ENCODE measurements at regions not wholly inside any gene's neighbourhood (a gene's known extent, or its start where the extent isn't known, plus 50 kb on each side); places are given as distances from the start of the nearest gene placed in this dataset. TPM values are rescaled to one million over a fixed set of nuclear protein-coding genes. Genes with fewer than 3 reads are reported as not detected.
"Not testable (repeated sequence)": the region's sequence is repeated elsewhere in the genome, so short reads cannot be mapped to it uniquely, and the experiment has no call there.

- H3K4me1 ChIP-seq (ENCODE audit: control insufficient read depth in 3 of 3, insufficient read depth in 3 of 3, low read length in 3 of 3); H3K27me3 ChIP-seq (ENCODE audit: control insufficient read depth in 3 of 3, insufficient read depth in 3 of 3, low read length in 3 of 3); H3K27ac ChIP-seq (ENCODE audit: low read depth, low read length); H3K4me3 ChIP-seq (ENCODE audit: low read length in 3 of 3); H3K9ac ChIP-seq (ENCODE audit: low read depth in 1 of 3, low read length in 3 of 3); H3K36me3 ChIP-seq (ENCODE audit: control insufficient read depth in 3 of 3, insufficient read depth in 3 of 3, low read length in 3 of 3); H3K9me3 ChIP-seq (ENCODE audit: control insufficient read depth in 3 of 3, low read length in 3 of 3): not testable (repeated sequence)
Measured at GRCh38 chr11:67744231-67744630, 69.8 kb upstream of the ALDH3B2 start.

DNA sequence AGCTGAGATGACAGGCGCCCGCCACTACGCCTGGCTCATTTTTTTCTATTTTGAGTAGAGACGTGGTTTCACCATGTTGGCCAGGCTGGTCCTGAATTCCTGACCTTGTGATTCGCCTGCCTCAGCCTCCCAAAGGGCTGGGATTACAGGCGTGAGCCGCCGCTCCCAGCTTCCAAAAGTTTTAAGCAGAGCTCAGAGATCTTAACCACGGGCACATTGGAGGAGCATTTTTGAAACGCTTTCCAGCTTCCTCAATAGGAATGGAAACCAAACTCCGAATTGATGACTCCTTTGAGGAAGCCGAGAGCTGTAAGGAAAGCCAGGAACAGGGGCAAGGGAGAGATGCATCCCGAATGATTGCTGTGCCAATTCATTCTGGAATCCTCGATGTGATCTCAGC lies 63.8 kb upstream of the ALDH3B2 start:
- not testable (repeated sequence) for H3K4me3 ChIP-seq (ENCODE audit: low read length in 3 of 3); H3K9me3 ChIP-seq (ENCODE audit: control insufficient read depth in 3 of 3, low read length in 3 of 3); H3K36me3 ChIP-seq (ENCODE audit: control insufficient read depth in 3 of 3, insufficient read depth in 3 of 3, low read length in 3 of 3); H3K9ac ChIP-seq (ENCODE audit: low read depth in 1 of 3, low read length in 3 of 3); H3K27ac ChIP-seq (ENCODE audit: low read depth, low read length); H3K27me3 ChIP-seq (ENCODE audit: control insufficient read depth in 3 of 3, insufficient read depth in 3 of 3, low read length in 3 of 3); H3K4me1 ChIP-seq (ENCODE audit: control insufficient read depth in 3 of 3, insufficient read depth in 3 of 3, low read length in 3 of 3)

DNA sequence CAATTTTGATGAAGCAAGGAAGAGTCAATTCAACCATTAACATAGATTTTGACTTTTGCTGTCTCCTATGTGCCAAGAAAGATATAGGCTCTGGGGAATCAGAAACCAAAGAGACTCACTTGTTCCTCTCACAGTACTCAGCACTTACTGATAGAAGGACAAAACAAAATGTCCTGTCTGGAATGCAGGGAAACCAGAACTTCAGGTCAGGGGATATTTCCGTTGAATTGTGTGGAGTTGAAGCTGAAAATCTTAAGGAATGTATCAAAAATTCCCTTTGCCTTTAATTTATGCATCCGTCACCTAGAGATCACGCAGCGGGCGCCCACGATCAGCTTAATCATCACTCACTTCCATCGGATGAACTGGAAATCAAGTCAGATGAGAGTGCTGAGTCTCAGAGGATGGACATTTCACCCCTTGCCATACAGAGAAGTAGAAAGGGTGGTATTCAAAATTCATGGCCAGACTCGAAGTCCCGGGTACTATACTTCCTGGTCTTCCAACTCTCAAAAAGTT lies 63.2 kb upstream of the ALDH3B2 start:
- H3K4me3 ChIP-seq (ENCODE audit: low read length in 3 of 3); H3K27me3 ChIP-seq (ENCODE audit: control insufficient read depth in 3 of 3, insufficient read depth in 3 of 3, low read length in 3 of 3); H3K4me1 ChIP-seq (ENCODE audit: control insufficient read depth in 3 of 3, insufficient read depth in 3 of 3, low read length in 3 of 3); H3K27ac ChIP-seq (ENCODE audit: low read depth, low read length); H3K9ac ChIP-seq (ENCODE audit: low read depth in 1 of 3, low read length in 3 of 3); H3K36me3 ChIP-seq (ENCODE audit: control insufficient read depth in 3 of 3, insufficient read depth in 3 of 3, low read length in 3 of 3); H3K9me3 ChIP-seq (ENCODE audit: control insufficient read depth in 3 of 3, low read length in 3 of 3): not testable (repeated sequence)

- Histone ChIP-seq H3K27ac (ENCODE audit: low read depth, low read length) (no peak overlapping the region), H3K9ac (ENCODE audit: low read depth in 1 of 3, low read length in 3 of 3) (no peak overlapping the region), H3K9me3 (ENCODE audit: control insufficient read depth in 3 of 3, low read length in 3 of 3) (no peaks in the 10 kb centered on the region), H3K4me1 (ENCODE audit: control insufficient read depth in 3 of 3, insufficient read depth in 3 of 3, low read length in 3 of 3) (no peaks in the 10 kb centered on the region), H3K4me3 (ENCODE audit: low read length in 3 of 3) (no peak overlapping the region), H3K27me3 (ENCODE audit: control insufficient read depth in 3 of 3, insufficient read depth in 3 of 3, low read length in 3 of 3) (peaks cover 5 to 14% (median 6%) of the 10 kb centered on the region in 3 donors), H3K36me3 (ENCODE audit: control insufficient read depth in 3 of 3, insufficient read depth in 3 of 3, low read length in 3 of 3) (no peaks in the 10 kb centered on the region)
Measured at GRCh38 chr11:67732045-67732787, 57.8 kb upstream of the ALDH3B2 start.

DNA sequence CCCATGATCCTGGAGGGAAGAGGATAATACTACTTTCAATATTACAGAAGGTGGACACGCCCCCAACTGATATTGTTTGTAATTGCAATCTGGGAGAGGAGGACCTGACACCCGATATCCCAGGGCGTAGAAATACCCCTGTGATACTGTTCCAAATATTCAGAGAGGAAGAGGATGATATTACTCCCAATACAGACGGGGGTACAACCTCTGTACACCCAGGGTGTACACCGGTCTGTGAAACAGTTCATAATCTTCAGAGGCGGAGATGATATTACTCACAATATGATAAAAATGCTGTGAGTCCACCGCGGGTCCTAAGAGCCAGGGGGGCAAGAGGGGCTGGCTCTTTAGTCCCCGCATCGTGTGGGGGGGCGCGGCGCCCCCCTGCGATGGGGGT lies 57.2 kb upstream of the ALDH3B2 start:
- Histone ChIP-seq H3K4me3 (ENCODE audit: low read length in 3 of 3) (no peak overlapping the region), H3K9me3 (ENCODE audit: control insufficient read depth in 3 of 3, low read length in 3 of 3) (no peaks in the 10 kb centered on the region), H3K27me3 (ENCODE audit: control insufficient read depth in 3 of 3, insufficient read depth in 3 of 3, low read length in 3 of 3) (peaks cover 5 to 14% (median 6%) of the 10 kb centered on the region in 3 donors), H3K36me3 (ENCODE audit: control insufficient read depth in 3 of 3, insufficient read depth in 3 of 3, low read length in 3 of 3) (no peaks in the 10 kb centered on the region), H3K27ac (ENCODE audit: low read depth, low read length) (no peak overlapping the region), H3K9ac (ENCODE audit: low read depth in 1 of 3, low read length in 3 of 3) (no peak overlapping the region), H3K4me1 (ENCODE audit: control insufficient read depth in 3 of 3, insufficient read depth in 3 of 3, low read length in 3 of 3) (no peaks in the 10 kb centered on the region)

DNA sequence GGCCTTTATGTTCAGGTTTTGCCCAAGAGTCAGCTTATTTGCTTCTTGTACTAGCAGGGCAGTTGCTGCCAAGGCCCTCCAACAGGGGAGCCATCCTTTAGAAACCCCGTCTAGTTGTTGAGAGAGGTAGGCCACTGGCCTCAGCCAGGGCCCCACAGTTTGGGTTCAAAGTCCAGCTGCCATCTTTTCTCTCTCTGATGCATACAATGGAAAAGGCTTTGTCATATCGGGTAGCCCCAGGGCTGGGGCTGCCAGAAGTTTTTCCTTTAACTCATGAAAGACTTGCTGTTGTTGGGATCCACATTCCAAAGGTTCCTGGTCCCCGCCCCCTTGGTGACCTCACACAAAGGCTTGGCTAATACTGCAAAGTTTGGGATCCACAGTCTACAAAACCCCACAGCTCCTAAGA lies 53.7 kb upstream of the ALDH3B2 start:
- H3K4me3 ChIP-seq (ENCODE audit: low read length in 3 of 3); H3K9ac ChIP-seq (ENCODE audit: low read depth in 1 of 3, low read length in 3 of 3); H3K27ac ChIP-seq (ENCODE audit: low read depth, low read length); H3K9me3 ChIP-seq (ENCODE audit: control insufficient read depth in 3 of 3, low read length in 3 of 3); H3K36me3 ChIP-seq (ENCODE audit: control insufficient read depth in 3 of 3, insufficient read depth in 3 of 3, low read length in 3 of 3); H3K4me1 ChIP-seq (ENCODE audit: control insufficient read depth in 3 of 3, insufficient read depth in 3 of 3, low read length in 3 of 3): not testable (repeated sequence)
- H3K27me3 ChIP-seq (ENCODE audit: control insufficient read depth in 3 of 3, insufficient read depth in 3 of 3, low read length in 3 of 3): peaks cover 5 to 14% (median 6%) of the 10 kb centered on the region in 3 donors

- not testable (repeated sequence) for H3K4me1 ChIP-seq (ENCODE audit: control insufficient read depth in 3 of 3, insufficient read depth in 3 of 3, low read length in 3 of 3); H3K9ac ChIP-seq (ENCODE audit: low read depth in 1 of 3, low read length in 3 of 3); H3K4me3 ChIP-seq (ENCODE audit: low read length in 3 of 3); H3K27ac ChIP-seq (ENCODE audit: low read depth, low read length); H3K36me3 ChIP-seq (ENCODE audit: control insufficient read depth in 3 of 3, insufficient read depth in 3 of 3, low read length in 3 of 3); H3K9me3 ChIP-seq (ENCODE audit: control insufficient read depth in 3 of 3, low read length in 3 of 3)
- peaks cover 5 to 12% (median 5%) of the 10 kb centered on the region in 3 donors for H3K27me3 ChIP-seq (ENCODE audit: control insufficient read depth in 3 of 3, insufficient read depth in 3 of 3, low read length in 3 of 3)
Measured at GRCh38 chr11:67727066-67728040, 52.9 kb upstream of the ALDH3B2 start.

Small RNAs in the stretch of these regions (small RNA-seq; reads per million reads assigned to genes)
- gene AP003385.4 (not detected), gene AP003716.2 (not detected), gene RNU6-46P (not detected)

Measured in skeletal muscle tissue (tissue), 4 donors.